ENCODE measurements at regions not wholly inside any gene's neighbourhood (a gene's known extent, or its start where the extent isn't known, plus 50 kb on each side); places are given as distances from the start of the nearest gene placed in this dataset.

DNA sequence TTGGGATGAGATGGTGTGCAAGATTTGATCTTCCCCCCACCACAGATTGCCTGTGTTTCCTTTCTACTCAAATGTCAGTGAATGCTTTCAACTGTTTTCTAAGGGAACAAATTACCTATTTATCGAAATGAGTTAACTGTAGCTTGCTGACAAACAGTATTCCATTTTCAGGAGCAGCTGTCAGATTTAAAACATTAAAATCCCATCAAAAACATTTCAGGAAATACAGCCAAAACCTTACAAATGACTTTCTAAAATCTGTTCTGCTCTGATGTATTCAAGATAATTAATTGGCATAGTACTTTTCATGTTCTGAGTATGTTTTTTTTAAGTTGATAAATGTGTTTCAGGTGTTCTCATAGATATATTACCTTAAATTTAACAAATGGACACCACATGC is 158.0 kb upstream of the DMRTA1 start:
- DNase-seq: no peak

DNA sequence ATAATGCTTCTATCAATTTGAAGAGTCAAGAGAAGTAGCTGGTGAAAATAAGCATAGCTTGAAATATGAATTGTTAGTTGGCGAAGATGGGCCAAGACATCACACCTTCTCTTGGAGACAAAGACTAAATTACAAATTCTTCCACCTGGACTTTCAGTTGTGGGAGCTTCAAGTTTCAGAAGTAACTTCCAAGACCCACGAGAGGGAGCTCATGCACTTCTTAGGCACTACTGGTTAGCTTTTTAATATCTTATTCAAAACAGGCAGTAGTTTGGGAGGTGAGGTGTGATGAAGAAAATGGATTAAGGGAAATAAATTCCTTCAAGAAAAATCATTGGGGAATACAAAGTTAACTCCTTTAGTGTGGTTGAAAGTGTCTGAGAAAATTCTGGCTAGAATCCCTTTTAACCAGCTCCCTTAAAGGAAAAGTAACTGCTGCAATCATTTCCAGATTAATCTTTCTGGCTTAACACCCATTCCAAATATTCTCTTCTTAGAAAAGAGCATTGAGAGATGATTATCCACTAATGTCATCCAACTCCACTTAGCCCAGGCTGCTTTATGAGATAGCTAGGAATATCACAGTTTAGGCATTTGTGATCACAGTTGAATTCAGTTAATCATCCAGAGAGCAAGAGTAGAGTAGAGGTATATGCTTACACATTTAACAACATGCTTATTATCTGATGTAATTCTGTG is 139.5 kb upstream of the DMRTA1 start:
- peak; percentile 21 for DNase-seq

DNA sequence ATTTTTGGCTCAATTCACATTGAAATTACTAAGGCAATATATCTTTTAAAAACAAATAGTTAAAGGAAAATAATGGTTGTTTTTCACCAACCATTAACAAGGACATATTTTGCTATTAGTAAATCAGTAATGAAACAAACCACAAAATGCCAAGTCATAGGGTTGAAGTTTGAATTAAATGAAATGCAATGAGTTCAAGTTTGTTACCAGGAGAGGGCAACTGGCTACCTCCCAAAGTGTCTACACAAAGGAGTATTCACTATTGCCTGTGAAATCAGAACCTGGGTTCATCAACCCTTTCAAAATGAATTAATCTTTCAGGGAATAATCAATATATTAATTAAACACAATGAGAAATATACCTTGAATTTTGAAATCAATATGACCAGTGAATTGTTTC is 138.4 kb upstream of the DMRTA1 start:
- no peak for DNase-seq

DNA sequence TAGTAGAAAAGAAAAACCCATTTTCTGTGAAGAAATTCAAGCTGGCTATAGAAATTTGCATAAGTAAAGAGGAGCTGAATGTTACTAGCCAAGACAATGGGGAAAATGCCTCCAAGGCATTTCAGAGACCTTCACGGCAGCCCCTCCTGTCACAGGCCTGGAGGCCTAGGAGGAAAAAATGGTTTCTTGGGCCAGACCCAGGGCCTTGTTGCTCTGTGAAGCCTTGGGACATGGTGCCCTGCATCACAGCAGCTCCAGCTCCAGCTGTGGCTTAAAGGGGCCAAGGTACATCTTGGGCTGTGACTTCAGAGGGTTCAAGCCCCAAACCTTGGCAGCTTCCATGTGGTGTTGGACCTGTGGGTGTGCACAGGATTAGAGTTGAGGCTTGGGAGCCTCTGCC is 130.0 kb upstream of the DMRTA1 start:
- DNase-seq: no peak

DNA sequence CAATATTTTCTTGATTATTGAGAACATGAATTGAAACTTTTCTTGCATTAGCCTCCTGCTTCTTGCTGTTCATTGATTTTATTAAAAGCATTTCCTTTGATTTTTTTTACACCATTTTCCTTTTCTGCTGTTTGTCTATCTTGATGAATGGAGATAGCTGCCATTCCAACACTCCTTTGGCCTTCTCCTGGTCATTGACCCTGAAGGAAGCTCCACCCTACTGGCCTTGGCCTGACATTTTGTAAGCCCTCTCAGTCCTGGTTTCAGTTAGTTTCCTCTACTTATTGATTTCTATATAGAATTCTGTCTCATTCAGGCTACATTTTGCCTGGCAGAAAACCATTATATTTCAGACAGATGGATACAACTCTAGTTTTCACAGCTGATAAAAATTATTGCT is 115.1 kb upstream of the DMRTA1 start:
- DNase-seq: no peak

DNA sequence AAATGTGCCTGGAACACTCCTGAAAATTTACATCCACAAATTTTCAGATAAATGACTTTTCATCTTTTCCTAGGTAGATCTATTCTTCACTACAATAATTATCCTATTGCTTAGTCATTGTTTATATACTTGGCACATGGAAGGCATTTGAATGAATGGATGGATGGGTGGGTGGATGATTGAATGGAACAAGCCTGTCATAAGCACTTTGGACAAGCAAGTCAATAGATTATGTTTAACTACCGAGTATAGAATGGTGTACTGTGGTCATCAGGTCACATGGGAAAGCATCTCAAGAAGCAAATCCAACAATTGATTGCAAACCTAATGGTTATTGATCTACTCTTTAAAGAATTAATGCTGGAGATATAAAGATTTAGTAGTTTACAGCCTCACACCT is 114.4 kb upstream of the DMRTA1 start:
- no peak for DNase-seq

DNA sequence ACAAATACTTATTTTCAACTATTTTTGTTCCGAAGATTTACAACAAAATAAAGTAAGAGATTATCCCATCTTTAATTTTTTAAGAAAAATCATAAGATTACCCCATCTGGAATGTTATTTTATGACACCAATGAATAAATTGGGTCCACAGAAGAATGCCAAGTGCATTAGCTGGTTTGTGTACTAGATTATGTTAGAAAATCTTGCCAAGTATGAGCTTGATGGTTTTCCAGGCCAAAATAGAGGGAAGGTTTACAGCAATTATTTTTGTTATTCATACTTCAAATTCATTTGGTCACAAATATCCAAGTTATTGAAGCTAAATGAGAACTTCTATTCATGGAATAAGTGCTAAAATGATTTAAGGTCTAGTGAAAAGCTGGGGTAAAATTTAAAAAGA is 109.4 kb upstream of the DMRTA1 start:
- no peak for DNase-seq

DNA sequence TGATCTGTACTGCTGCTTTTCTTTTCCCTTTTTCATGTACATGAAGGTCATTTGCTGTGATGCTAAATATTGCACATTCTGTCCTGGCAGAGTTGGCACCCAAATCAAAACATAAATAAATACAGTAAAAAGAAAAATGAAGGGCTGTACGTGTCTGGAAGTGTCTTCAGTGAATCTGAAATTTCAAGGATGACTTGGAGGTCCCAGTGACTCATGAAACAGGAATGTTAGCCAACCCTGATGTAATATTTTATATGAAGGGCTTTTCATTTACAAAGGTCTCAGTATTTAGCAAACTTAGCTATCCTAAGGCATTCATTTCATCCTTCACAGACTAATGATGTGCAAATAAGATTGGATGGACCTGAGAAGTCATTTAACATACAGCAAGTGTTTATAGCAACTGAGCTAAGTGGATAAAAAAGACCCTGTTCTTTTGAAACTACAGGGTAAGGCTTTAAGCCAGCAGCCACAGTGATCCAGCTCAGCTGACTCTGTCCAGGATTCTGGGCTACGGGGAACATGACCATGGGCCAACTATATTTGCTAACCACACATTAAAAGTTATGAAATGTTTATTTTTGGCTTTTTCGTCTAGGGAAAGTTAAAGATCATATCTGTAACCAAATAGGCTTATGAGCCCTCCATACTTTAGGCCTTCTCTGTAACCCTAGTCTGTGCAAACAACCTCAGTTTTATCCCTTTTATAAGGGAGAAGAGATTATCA is 104.0 kb upstream of the DMRTA1 start:
- peak; percentile 26 for DNase-seq

DNA sequence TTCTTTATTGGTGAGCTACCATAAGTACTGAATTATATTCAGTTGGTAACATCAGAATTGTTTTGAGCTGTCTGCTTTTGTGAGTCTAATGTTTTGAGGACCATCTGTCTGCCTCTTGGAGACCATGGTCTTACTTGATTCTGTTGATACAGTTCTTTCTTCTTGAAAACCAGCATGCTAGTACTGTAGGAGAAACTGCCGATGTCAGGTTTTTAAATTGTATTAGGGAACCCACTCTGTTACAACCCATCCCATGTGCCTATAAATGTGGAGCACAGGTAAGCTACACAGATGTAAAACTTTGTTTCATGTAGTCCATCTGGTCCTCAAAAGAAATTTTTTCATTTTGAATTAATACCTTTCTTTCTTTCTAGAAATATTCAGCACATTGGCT is 103.4 kb upstream of the DMRTA1 start:
- DNase-seq: no peak

DNA sequence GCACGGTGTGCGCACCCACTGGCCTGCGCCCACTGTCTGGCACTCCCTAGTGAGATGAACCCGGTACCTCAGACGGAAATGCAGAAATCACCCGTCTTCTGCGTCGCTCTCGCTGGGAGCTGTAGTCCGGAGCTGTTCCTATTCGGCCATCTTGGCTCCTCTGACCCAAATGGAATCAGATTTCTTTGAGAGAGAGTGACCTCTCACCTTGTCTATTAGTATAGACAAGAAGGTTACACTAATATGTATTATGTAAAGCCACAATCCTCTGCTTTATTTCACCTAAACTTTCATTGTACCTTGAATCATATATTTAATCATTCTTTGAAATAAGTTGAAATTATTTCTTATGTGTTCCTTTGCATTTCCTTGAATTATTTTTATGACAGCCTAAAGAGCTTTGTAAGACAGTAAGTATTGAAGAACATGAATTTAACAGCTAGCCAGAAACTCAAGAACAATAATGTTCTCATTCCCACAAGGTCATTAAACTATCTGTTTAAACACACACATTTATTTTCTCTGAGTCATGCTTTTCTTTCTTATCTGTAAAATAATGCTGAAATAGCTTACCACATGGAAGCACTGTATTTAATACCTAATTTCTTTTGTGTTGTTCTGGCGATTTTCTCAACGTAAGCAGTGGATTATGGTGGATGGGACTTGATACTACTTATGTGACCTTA is 91.8 kb upstream of the DMRTA1 start:
- no peak for DNase-seq

DNA sequence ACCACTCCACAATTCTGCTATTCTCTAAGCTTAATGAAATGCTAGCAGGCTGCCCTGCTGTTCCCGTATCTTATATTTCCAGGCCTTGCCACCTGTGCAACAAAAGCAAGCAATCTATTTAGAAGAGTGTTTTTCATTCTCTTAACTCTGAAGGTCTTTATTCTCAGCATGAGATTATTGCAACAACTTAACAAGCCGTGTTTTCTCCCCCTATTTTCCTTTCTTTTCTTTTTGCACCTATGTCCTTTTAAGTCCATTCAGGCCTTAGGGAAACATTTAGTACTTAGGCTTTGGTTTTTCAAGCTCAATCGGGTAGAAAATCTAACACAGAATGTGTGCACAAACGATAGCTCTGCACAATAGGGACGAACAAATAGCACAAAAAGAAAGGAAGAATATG is 89.6 kb upstream of the DMRTA1 start:
- no peak for DNase-seq

DNA sequence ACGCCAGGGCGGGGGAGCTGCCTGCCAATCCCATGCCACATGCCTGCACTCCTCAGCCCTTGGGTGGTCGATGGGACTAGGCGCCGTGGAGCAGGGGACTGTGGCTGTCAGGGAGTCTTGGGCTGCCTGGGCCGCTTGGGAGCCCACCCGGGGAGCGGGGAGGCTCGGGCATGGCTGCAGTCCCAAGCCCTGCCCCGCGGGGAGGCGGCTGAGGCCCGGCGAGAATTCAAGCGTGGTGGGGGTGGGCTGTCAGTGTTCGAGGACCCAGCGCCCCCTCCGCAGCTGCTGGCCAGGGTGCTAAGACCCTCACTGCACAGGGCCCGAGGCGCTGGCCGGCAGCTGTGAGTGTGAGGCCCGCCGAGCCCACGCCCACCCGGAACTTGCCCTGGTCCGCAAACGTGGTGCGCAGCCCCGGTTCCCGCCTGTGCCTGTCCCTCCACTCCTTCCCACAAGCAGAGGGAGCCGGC is 83.2 kb upstream of the DMRTA1 start:
- DNase-seq: no peak

DNA sequence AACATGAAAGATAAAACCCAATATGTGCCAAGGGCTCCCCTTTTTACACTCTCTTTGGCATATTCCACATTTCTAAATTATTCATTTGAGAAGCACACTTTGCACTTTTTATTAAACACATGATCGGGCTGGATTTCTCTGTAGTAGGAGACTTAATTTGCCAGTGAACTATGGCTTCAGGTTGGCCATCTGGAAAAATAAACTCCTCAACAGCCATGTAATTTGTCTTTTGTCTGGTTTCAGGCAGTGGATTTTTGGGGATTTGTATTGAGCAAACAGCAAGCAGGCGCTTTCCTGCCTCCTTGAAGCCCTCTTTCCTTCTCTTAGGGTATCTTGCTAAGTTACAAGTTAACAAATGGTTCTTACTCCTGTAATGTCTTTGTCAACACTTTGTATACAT is 73.0 kb upstream of the DMRTA1 start:
- no peak for DNase-seq

DNA sequence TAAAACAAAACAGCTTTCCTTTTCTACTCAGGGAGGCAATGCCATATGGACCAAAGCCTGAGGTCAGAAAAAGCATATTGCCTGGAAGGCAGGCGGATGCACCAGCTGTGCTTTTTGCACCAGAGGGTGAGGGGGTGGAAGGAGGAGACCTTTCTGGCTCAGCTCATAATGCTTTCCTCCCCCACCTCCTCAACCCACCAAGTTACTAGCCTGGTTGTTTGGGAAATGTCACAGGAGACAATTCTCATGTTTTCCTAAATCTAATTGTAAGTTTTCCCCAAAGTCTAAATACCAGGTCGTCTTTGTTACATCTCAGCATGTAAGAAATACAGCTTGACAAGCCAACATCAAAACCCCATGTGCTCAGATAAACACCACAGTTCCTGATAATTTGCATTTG is 72.6 kb upstream of the DMRTA1 start:
- no peak for DNase-seq

DNA sequence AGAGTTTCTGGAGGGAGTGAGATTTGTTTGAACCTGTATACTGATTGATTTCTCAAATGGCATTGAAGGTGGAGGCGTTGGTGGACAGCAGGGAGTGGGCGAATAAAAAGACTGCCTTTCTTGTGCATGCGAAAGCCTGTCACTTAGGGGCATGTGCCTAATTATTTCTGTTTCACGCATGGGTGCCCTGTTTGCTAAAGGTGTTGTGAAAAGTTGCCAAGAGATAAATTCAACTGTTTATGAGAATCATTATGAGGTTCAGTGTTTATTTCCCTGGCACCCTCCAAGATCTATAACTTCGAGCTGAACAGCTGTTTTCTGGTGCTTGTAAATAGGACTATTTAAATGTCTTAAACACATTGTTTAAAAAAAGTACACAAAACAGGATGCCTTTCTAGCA is 67.4 kb upstream of the DMRTA1 start:
- DNase-seq: no peak

DNA sequence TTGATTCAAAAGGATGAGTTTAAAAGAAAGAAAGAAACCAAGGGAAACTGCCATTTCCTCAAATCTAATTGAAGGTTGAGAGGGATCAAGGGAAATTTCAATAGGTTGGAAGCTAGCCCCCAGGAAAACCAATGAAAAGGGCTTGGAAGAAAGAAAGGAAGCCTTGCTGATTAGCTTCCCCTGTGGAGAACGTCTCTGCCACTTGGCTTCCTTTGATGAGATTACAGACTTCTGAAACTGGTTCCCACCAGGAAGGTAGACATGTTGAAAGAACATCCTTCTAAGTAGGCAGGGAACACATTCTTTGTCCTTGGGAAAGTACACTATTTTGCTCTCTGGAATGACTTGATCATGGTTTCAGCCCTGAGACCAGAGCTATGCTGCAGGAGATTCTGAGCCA is 65.5 kb upstream of the DMRTA1 start:
- DNase-seq: no peak

DNA sequence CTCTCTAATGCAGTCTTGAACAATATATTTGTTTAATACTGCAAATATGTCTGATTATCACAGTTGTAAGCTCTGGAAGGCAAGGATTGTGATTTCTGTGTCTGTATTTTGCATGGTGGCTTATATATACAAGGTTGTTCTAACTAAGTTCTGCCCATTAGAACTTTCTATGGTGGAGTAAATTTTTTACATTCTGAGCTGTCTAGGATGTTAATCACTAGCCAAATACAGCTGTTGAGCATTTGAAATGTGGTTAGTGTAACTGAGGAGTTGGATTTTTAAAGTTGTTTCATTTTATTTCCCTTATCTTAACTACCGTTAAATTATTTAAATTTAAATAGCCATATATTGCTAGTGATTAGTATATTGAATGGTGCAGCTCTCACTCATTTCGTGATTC is 64.3 kb upstream of the DMRTA1 start:
- DNase-seq: no peak

DNA sequence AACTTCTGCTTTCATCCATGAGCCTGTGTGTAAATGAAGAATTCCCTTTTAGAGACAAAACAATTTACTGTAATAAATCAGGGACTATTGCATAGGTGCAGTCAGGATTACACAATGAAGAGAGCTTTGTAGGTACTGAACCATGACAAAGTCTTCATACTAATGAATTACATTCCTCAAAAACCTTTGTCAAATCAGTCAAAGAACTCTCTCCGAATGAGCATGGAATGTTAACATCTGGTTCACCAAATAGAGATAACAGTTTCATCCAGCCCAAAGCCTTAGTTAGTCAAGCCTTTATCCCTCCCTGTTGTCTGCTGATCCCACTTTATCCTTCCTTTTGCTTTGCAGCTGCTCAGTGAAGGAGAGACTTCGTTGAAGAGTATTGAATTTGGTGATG is 62.9 kb upstream of the DMRTA1 start:
- DNase-seq: no peak

DNA sequence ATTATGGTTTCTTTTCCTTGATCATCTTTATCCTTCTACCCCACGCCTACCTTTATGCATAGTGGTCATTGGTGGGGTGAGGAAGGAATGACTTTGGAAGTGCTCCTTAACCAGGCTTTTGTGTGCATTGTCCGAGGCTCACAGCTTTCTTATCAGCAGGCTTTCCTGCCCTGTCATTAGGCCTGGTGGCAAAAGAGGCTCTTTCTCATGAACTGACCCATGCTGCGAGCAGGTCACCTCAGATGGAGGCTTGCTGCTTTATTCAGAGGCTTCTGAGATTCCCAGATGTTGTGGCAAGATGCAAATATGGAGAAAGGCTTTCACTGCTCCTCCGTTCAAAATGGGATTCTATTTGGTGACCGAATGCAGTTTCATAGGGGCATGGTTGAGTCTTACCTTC is 57.4 kb upstream of the DMRTA1 start:
- no peak for DNase-seq

DNA sequence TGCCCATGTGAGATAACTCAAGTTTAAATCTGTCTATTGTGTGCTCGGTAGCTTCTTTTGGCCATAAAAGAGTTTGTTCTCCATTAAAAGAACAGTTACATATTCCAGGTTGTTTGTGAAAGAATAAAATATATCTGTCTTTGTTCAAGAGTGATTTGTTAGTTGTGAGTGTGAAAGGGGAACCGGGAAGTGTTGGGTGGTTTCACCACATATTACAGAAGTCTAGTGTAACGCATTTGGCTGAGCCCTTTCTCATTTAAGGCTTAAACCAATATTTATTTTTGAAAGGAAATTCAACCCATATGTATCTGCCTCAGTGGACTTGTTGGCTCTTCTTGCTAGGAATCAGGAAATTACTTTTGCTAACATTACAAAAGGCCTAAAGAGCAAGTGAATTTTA is 54.1 kb upstream of the DMRTA1 start:
- DNase-seq: no peak

DNA sequence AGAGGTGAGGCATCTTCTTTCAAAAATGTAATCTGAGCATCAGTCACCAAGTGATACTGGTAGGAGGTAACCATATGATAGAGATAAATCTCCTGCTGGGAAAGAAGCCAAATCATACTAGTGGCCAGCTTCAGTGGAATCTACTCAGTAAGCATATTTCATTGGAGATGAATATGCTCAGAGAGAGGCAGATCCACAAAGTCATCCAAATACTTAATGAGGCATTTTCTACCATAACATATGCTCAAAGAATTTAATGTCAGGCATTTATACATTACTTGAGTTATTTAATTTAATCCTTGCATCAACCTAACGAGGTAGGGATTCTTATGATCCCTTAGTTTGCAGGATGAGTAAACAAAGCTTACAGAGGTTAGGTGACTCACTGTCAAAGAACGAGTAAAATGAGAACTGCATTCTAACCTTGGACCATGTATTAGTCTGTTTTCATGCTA is 50.9 kb upstream of the DMRTA1 start:
- DNase-seq: no peak
